ENCODE measurements at regions not wholly inside any gene's neighbourhood (a gene's known extent, or its start where the extent isn't known, plus 50 kb on each side); places are given as distances from the start of the nearest gene placed in this dataset.

DNA sequence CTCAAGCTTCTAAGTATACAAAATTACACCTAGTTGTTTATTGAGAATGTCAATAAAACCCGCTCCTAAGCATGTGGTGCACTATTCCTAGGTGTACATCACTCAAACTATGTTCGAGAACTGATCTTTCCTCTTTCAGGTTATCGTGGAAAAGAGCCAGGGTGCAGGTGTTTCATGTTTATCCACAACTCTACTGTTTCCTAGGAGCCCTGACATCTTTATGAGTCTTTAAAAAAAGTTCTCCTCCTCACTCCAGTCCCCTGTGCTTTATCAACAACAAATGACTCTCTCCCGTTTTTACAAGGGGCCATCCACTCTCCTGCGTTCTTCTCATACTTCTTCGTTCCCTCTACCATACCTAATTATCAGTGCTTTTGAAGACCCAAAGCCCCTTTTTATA, 78.8 kb upstream of the NFIL3 start:
- no peak overlapping the region for H3K4me3 ChIP-seq (ENCODE audit: low read depth, low read length)
- H3K27ac ChIP-seq (ENCODE audit: extremely low read depth, low read depth, low read length), result no peak overlapping the region
- ChIA-PET CTCF (no interaction called here), POLR2A (interaction anchor here (1.3 kb wide), 1 partner anchor 10 kb away, joined by 3 read pairs; no protein-coding TSS in a partner anchor)
- TF ChIP-seq, protein P1, sequence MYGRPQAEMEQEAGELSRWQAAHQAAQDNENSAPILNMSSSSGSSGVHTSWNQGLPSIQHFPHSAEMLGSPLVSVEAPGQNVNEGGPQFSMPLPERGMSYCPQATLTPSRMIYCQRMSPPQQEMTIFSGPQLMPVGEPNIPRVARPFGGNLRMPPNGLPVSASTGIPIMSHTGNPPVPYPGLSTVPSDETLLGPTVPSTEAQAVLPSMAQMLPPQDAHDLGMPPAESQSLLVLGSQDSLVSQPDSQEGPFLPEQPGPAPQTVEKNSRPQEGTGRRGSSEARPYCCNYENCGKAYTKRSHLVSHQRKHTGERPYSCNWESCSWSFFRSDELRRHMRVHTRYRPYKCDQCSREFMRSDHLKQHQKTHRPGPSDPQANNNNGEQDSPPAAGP (tag by site-specific recombination; IDR thresholded peaks at IDR 0.05), result no peak
- TF ChIP-seq ZBTB8A (tag by site-specific recombination; IDR thresholded peaks at IDR 0.05) (no peak), WT1 (tag by site-specific recombination; IDR thresholded peaks at IDR 0.05) (no peak), ZNF654 (tag by site-specific recombination; IDR thresholded peaks at IDR 0.05; ENCODE audit: low read depth) (no peak), ZNF473 (tag by site-specific recombination; IDR thresholded peaks at IDR 0.05) (no peak), ZNF214 (tag by site-specific recombination; IDR thresholded peaks at IDR 0.05; ENCODE audit: borderline replicate concordance) (no peak), ZNF701 (tag by site-specific recombination; IDR thresholded peaks at IDR 0.05) (no peak), ZFP3 (tag by site-specific recombination; IDR thresholded peaks at IDR 0.05; ENCODE audit: low read depth) (no peak), ZBTB48 (tag by site-specific recombination; IDR thresholded peaks at IDR 0.05) (no peak), ZFHX2 (tag by site-specific recombination; conservative IDR thresholded peaks at IDR 0.05) (no peak), BCL11B (tag by site-specific recombination; IDR thresholded peaks at IDR 0.05; ENCODE audit: low read depth) (no peak), ZNF184 (tag by site-specific recombination; IDR thresholded peaks at IDR 0.05) (no peak), ZNF366 (tag by site-specific recombination; conservative IDR thresholded peaks at IDR 0.05) (no peak), ZNF549 (tag by site-specific recombination; IDR thresholded peaks at IDR 0.05) (no peak), ZNF830 (tag by site-specific recombination; IDR thresholded peaks at IDR 0.05; ENCODE audit: low read depth) (no peak)
- TF ChIP-seq, protein P2, sequence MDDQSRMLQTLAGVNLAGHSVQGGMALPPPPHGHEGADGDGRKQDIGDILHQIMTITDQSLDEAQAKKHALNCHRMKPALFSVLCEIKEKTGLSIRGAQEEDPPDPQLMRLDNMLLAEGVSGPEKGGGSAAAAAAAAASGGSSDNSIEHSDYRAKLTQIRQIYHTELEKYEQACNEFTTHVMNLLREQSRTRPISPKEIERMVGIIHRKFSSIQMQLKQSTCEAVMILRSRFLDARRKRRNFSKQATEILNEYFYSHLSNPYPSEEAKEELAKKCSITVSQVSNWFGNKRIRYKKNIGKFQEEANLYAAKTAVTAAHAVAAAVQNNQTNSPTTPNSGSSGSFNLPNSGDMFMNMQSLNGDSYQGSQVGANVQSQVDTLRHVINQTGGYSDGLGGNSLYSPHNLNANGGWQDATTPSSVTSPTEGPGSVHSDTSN (CRISPR knock-in tag; IDR thresholded peaks at IDR 0.05), result no peak
- TF ChIP-seq, protein P3, sequence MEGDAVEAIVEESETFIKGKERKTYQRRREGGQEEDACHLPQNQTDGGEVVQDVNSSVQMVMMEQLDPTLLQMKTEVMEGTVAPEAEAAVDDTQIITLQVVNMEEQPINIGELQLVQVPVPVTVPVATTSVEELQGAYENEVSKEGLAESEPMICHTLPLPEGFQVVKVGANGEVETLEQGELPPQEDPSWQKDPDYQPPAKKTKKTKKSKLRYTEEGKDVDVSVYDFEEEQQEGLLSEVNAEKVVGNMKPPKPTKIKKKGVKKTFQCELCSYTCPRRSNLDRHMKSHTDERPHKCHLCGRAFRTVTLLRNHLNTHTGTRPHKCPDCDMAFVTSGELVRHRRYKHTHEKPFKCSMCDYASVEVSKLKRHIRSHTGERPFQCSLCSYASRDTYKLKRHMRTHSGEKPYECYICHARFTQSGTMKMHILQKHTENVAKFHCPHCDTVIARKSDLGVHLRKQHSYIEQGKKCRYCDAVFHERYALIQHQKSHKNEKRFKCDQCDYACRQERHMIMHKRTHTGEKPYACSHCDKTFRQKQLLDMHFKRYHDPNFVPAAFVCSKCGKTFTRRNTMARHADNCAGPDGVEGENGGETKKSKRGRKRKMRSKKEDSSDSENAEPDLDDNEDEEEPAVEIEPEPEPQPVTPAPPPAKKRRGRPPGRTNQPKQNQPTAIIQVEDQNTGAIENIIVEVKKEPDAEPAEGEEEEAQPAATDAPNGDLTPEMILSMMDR (tag by site-specific recombination; IDR thresholded peaks at IDR 0.05), result no peak
- TF ChIP-seq, protein P4, sequence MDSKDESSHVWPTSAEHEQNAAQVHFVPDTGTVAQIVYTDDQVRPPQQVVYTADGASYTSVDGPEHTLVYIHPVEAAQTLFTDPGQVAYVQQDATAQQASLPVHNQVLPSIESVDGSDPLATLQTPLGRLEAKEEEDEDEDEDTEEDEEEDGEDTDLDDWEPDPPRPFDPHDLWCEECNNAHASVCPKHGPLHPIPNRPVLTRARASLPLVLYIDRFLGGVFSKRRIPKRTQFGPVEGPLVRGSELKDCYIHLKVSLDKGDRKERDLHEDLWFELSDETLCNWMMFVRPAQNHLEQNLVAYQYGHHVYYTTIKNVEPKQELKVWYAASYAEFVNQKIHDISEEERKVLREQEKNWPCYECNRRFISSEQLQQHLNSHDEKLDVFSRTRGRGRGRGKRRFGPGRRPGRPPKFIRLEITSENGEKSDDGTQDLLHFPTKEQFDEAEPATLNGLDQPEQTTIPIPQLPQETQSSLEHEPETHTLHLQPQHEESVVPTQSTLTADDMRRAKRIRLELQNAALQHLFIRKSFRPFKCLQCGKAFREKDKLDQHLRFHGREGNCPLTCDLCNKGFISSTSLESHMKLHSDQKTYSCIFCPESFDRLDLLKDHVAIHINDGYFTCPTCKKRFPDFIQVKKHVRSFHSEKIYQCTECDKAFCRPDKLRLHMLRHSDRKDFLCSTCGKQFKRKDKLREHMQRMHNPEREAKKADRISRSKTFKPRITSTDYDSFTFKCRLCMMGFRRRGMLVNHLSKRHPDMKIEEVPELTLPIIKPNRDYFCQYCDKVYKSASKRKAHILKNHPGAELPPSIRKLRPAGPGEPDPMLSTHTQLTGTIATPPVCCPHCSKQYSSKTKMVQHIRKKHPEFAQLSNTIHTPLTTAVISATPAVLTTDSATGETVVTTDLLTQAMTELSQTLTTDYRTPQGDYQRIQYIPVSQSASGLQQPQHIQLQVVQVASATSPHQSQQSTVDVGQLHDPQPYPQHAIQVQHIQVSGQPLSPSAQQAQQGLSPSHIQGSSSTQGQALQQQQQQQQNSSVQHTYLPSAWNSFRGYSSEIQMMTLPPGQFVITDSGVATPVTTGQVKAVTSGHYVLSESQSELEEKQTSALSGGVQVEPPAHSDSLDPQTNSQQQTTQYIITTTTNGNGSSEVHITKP (tag by site-specific recombination; IDR thresholded peaks at IDR 0.05), result no peak
- TF ChIP-seq, protein P5, sequence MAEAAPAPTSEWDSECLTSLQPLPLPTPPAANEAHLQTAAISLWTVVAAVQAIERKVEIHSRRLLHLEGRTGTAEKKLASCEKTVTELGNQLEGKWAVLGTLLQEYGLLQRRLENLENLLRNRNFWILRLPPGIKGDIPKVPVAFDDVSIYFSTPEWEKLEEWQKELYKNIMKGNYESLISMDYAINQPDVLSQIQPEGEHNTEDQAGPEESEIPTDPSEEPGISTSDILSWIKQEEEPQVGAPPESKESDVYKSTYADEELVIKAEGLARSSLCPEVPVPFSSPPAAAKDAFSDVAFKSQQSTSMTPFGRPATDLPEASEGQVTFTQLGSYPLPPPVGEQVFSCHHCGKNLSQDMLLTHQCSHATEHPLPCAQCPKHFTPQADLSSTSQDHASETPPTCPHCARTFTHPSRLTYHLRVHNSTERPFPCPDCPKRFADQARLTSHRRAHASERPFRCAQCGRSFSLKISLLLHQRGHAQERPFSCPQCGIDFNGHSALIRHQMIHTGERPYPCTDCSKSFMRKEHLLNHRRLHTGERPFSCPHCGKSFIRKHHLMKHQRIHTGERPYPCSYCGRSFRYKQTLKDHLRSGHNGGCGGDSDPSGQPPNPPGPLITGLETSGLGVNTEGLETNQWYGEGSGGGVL (tag by site-specific recombination; IDR thresholded peaks at IDR 0.05), result no peak
- H3K4me1 ChIP-seq (ENCODE audit: control insufficient read depth, insufficient read depth, low read length), result no peaks in the 10 kb centered on the region
- no peaks in the 10 kb centered on the region for H3K36me3 ChIP-seq (ENCODE audit: control insufficient read depth in 2 of 2, insufficient read depth in 1 of 2, low read length in 2 of 2)
- H3K9me3 ChIP-seq (ENCODE audit: control insufficient read depth, insufficient read depth, low read depth, low read length), result no peaks in the 10 kb centered on the region

All from HEK293 (cell line).